ENCODE measurements at regions not wholly inside any gene's neighbourhood (a gene's known extent, or its start where the extent isn't known, plus 50 kb on each side); places are given as distances from the start of the nearest gene placed in this dataset.

GRCh38 chr1:90139837-90140236 lies 144.9 kb downstream of the ZNF326 start:
- TF ChIP-seq EP300 (IDR thresholded peaks at IDR 0.05) (no peak), CTCF (IDR thresholded peaks at IDR 0.05) (no peak), POLR2A (IDR thresholded peaks at IDR 0.05) (no peak)

Measured in sigmoid colon (tissue), 4 donors.